GM20000 (cell line): ENCODE measurements at regions not wholly inside any gene's neighbourhood (a gene's known extent, or its start where the extent isn't known, plus 50 kb on each side); places are given as distances from the start of the nearest gene placed in this dataset.

Experiments
- DNase-seq: peaks from one replicate; pipeline ENCODE4 v3.0.0; 2012; ENCODE audit warnings: low spot score
- TF ChIP-seq, protein P1 (sequence below): IDR thresholded peaks from 2 replicates; pipeline ENCODE4 v1.5.1; 2012; ENCODE audit warnings: mild to moderate bottlenecking, control low read depth; ENCODE audit errors: extremely low read depth, missing control alignments

DNA sequence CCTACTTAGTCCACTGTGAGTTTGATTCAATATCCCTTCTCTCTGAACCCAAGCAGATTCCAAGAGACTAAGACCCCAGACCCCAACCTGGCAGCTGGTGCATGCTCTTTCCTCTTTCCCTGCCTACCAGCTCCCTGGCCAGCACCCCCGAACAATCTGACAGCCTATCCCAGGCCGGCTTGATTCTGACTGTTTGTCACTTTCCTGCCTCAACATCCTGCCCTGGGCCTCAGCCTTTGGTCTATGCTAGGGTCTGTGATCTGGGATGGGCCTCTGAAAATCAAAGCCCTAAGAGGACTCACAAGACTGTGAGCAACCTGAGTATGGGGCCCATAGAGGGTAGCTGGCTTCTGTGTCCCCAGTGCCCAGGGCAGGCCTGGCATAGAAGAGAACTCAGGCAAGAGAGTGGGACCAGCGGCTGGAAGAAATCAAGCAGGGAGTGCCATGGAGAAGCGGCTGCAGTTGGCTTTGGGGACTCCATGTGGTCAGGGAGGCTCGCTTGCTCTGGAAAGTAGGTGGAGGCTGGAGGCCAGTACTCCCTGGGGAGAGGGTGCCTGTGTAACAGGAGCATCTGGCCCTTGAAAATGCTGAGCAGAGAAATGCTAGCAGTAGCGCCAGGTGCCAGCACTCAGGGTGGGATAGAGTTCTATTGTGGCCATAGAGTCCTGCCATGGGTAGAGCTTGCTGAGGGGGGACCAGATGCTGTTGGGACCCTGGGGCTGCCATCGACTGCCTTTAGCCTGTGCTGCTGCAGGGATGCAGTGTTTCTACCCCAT lies 343.9 kb downstream of the DYSF start:
- no peak for DNase-seq
- TF ChIP-seq, protein P1, sequence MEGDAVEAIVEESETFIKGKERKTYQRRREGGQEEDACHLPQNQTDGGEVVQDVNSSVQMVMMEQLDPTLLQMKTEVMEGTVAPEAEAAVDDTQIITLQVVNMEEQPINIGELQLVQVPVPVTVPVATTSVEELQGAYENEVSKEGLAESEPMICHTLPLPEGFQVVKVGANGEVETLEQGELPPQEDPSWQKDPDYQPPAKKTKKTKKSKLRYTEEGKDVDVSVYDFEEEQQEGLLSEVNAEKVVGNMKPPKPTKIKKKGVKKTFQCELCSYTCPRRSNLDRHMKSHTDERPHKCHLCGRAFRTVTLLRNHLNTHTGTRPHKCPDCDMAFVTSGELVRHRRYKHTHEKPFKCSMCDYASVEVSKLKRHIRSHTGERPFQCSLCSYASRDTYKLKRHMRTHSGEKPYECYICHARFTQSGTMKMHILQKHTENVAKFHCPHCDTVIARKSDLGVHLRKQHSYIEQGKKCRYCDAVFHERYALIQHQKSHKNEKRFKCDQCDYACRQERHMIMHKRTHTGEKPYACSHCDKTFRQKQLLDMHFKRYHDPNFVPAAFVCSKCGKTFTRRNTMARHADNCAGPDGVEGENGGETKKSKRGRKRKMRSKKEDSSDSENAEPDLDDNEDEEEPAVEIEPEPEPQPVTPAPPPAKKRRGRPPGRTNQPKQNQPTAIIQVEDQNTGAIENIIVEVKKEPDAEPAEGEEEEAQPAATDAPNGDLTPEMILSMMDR = no peak

DNA sequence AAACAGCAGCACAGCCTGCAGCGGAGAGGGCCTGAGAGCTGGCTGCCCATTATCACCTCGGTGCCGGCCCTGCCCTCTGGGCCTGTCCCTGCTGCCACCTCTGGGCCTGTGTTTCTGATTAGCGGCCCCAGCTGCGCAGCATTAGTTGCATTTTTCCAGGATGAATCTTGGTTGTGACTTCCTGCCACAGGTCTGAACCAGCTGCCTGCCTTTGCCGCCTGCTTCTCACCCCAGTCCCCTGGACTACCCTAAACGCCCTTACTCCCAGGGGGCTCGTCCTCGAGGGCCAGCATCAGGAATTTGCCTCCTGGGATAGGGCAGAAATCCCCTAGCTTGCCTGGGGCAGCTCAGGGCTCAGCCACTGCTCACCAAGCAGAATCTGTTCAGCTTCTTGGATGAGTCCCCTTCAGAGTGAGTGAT lies 342.8 kb downstream of the DYSF start:
- no peak for DNase-seq
- TF ChIP-seq, protein P1 = no peak

DNA sequence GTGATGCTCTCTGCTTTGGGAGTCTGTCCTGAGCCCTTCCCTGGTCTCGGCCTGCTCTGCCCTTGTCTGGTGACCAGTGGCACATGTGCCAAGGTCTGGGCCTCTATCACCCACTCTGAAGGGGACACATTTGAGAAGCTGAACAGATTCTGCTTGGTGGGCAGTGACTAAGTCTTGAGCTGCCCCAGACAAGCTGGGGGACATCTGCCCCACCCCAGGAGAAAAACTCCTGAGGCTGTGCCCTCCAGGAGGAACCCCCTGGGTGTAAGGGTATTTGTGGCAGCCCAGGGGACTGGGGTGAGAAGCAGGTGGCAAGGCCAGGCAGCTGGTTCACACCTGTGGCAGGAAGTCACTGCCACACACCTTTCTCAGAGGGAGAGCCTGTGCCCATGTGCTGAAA lies 342.1 kb downstream of the DYSF start:
- TF ChIP-seq, protein P1 = no peak

DNA sequence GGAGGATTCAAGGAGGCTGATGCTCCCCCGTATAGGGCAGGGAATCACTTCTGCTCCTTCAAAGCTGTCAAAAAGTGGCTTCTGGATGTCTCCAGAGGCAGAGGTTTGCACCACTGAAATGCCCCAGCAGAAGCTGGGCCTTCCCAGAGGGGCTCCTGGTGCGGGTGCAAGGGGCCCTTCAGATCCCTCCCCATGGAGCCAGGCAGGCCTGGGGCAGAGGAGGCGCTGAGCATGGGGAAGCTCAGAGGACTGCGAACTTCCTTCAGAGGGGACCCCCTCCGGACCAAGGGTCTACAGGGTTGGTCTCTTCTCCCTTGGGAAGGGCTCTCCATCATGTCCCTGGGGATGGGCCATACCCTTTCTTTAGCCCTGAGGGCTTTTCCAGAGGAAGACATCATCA lies 341.2 kb downstream of the DYSF start:
- no peak for DNase-seq
- TF ChIP-seq, protein P1 = no peak

More for the DNA sequence above, 342.1 kb downstream of the DYSF start:
- no peak for DNase-seq

DNA sequence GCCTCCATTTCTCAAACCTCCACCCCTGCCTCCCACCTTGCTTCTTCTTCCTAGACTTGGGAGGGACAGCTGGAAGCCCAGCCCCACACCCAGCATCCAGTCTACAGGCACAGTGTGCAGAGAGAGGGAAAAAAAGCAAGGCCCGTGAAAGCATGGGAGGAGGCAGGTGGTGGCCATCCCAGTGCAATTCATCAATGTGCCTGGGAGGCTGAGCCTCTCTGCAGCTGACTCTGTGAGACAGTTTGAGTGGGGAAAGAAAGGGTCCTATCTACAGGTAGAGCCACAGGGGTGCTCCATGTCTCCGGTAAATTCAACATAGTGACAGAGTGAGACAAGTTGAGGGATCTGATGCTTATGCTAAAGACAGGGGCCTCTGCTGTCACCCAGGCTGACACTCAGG lies 340.6 kb downstream of the DYSF start:
- TF ChIP-seq, protein P1 = no peak
- DNase-seq = no peak

DNA sequence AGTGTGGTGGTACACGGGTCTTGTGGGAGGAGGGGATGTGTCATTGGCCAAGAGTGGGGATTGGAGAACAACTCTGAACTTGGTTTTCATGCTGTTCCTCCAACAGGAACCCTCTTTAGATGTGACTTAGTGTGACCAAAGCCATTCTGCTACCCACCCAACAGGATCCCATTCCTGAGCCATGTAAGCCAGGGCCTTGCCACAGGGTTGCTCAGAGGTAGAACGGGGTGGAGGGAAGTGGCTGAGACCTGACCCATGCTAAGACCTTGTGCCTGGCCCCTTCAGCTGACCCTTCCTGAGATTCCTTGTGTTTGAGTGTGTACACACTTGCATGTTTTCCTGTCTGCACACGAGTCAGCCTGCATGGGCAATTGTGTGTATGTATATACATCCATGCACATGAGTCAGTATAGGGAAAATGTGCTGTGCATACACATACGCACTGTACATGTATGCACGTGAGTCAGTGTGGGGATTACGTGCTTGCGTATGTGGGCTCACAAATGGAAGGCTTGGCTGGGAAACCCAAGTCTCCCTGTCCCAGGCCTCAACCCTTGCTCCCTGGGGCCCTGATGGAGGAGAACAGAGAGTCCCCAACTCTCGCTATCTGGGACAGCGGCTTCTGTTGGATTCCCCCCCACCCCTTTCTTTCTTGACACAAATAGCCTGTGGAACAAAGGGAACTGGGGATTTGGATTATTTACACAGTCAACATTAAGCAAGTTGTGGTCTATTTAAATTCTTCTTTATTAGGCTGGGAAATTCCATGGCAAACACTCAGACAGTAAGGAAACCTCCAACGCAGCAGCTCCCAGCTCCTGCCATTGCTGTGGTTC lies 339.8 kb downstream of the DYSF start:
- DNase-seq = no peak
- TF ChIP-seq, protein P1 = no peak

DNA sequence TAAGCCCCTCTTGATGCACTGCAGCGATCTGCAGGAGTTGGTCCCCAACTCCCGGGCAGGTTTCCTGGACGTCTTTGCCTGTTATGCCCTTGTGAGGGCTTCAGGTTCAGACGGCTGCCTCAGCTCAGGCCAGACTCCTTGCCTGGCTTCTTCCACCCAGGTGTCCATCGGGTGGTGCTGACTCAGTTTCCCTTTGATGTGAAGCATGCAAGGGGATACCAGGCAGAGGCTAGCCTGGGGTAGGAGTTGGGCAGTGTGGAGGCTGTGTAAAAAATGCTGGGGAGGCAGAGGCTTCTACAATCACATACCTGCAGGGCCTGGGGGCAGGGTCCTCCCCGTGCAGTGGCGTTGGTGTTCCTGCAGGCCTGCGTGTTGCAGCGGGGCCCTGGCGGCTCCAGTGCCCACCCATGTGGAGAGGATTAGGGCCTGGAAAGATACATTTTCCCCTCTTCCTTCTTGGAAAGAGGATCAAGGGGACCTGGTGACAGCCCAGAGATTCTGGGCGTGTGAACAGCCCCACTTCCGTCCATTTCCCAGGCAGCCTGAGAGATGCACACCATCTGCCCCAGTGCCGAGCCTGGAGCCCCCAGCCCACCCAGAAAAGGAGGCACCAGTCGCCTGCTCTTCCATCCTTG lies 338.3 kb downstream of the DYSF start:
- no peak for DNase-seq

More for the DNA sequence above, 338.3 kb downstream of the DYSF start:
- TF ChIP-seq, protein P1 = no peak
